Lower leg skin (tissue), 3 donors: ENCODE measurements at regions not wholly inside any gene's neighbourhood (a gene's known extent, or its start where the extent isn't known, plus 50 kb on each side); places are given as distances from the start of the nearest gene placed in this dataset.
"Not testable (repeated sequence)": the region's sequence is repeated elsewhere in the genome, so short reads cannot be mapped to it uniquely, and the experiment has no call there.

Source experiments
- CTCF ChIP-seq, 3 donors: fragments of 450-650 bp; IDR thresholded peaks; one replicate each; pipeline ENCODE4 v1.5.1; 2016; ENCODE audit warnings: antibody characterized with exemption in 3 of 3, mild to moderate bottlenecking in 3 of 3, moderate library complexity in 2 of 3
- POLR2A ChIP-seq, 2 donors: fragments of 450-650 bp; IDR thresholded peaks; one replicate each; pipeline ENCODE4 v1.6.1; 2016 to 2017; ENCODE audit warnings: antibody characterized with exemption in 2 of 2, mild to moderate bottlenecking in 1 of 2, moderate library complexity in 1 of 2

GRCh38 chr3:165936081-165936480, 98.9 kb upstream of the BCHE start:
- not testable (repeated sequence) for TF ChIP-seq CTCF, POLR2A (IDR thresholded peaks at IDR 0.05)
